Esophagus squamous epithelium (tissue), 4 donors: ENCODE measurements at regions not wholly inside any gene's neighbourhood (a gene's known extent, or its start where the extent isn't known, plus 50 kb on each side); places are given as distances from the start of the nearest gene placed in this dataset.

Experiments used
- CTCF ChIP-seq, 6 experiments: fragments of 450-650 bp in 4 of 6; fragments of 200-600 bp in 2 of 6; sonication (generic) in 2 of 6; IDR thresholded peaks; one replicate each; pipeline ENCODE4 v1.5.1; 2016 to 2019; ENCODE audit warnings: antibody characterized with exemption in 6 of 6, mild to moderate bottlenecking in 4 of 6, moderate library complexity in 4 of 6
- POLR2A ChIP-seq, 4 donors: fragments of 450-650 bp; IDR thresholded peaks; one replicate each; pipeline ENCODE4 v1.6.1; 2017; ENCODE audit warnings: antibody characterized with exemption in 4 of 4, mild to moderate bottlenecking in 4 of 4, moderate library complexity in 3 of 4

- TF ChIP-seq POLR2A (IDR thresholded peaks at IDR 0.05): no peak
- no peak for TF ChIP-seq CTCF (IDR thresholded peaks at IDR 0.05)
Measured at GRCh38 chr20:22762576-22763256, 178.3 kb upstream of the FOXA2 start.
